GM21786 (cell line): ENCODE measurements at regions not wholly inside any gene's neighbourhood (a gene's known extent, or its start where the extent isn't known, plus 50 kb on each side); places are given as distances from the start of the nearest gene placed in this dataset.

Experiments used
- ATAC-seq: cut with Tn5 transposase; IDR thresholded peaks from one replicate; pipeline ENCODE4 v1.9.1; 2021; ENCODE audit not compliant: unreplicated experiment

GRCh38 chr7:33725111-33726025, 180.0 kb upstream of the BMPER start:
- no peak for ATAC-seq

GRCh38 chr7:33726582-33726981, 178.8 kb upstream of the BMPER start:
- ATAC-seq: no peak

- ATAC-seq: no peak
Measured at GRCh38 chr7:33727315-33727714, 178.0 kb upstream of the BMPER start.

GRCh38 chr7:33728873-33729551, 176.3 kb upstream of the BMPER start:
- ATAC-seq: no peak

GRCh38 chr7:33729726-33730125, 175.6 kb upstream of the BMPER start:
- ATAC-seq: no peak

- no peak for ATAC-seq
Measured at GRCh38 chr7:33730958-33731357, 174.4 kb upstream of the BMPER start.

- no peak for ATAC-seq
Measured at GRCh38 chr7:33731912-33732311, 173.4 kb upstream of the BMPER start.

GRCh38 chr7:33732462-33732861, 172.9 kb upstream of the BMPER start:
- ATAC-seq: no peak

GRCh38 chr7:33733870-33734650, 171.3 kb upstream of the BMPER start:
- no peak for ATAC-seq

GRCh38 chr7:33735403-33735802, 169.9 kb upstream of the BMPER start:
- no peak for ATAC-seq

- ATAC-seq: no peak
Measured at GRCh38 chr7:33736521-33737221, 168.7 kb upstream of the BMPER start.

GRCh38 chr7:33738260-33738935, 166.9 kb upstream of the BMPER start:
- ATAC-seq: no peak

GRCh38 chr7:33739286-33739685, 166.1 kb upstream of the BMPER start:
- ATAC-seq: no peak

GRCh38 chr7:33742521-33742920, 162.8 kb upstream of the BMPER start:
- no peak for ATAC-seq

- ATAC-seq: no peak
Measured at GRCh38 chr7:33742999-33743587, 162.2 kb upstream of the BMPER start.

- ATAC-seq: no peak
Measured at GRCh38 chr7:33743594-33743993, 161.7 kb upstream of the BMPER start.

GRCh38 chr7:33744293-33745075, 160.9 kb upstream of the BMPER start:
- no peak for ATAC-seq

GRCh38 chr7:33745934-33746333, 159.4 kb upstream of the BMPER start:
- no peak for ATAC-seq

GRCh38 chr7:33748793-33749192, 156.5 kb upstream of the BMPER start:
- ATAC-seq: no peak
